ENCODE measurements at regions not wholly inside any gene's neighbourhood (a gene's known extent, or its start where the extent isn't known, plus 50 kb on each side); places are given as distances from the start of the nearest gene placed in this dataset.
"Not testable (repeated sequence)": the region's sequence is repeated elsewhere in the genome, so short reads cannot be mapped to it uniquely, and the experiment has no call there.

DNA sequence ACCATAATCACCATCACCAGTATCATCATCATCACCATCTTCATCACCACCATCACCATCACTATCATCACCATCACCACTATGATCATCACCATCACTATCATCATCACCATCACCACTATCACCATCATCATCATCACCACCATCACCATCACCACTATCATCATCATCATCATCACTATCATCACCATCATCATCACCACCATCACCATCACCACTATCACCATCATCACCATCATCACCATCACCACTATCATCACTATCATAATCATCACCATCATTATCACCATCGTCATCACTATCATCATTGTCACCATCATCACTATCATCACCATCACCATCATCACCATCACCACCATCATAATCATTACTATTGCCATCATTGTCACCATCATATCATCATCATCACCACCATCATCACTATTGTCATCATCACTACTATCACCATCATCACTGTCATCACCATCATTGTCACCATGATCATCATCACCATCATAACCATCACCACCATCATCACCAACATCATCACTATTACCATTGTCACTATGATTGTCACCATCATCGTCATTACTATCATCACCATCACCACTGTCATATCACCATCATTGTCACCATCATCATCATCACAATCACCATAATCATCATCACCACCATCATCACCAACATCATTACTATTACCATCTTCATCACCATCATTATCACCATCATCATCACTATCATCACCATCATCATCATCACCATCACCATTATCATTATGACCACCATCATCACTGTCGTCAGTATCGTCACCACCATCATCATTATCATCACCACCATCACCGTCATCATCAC lies 154.7 kb downstream of the ACTR3B start:
- ChIA-PET POLR2A (ENCODE audit: low non-redundant PET) (no interaction called here), CTCF (no interaction called here)
- Histone ChIP-seq H3K27me3 (replicated peaks; ENCODE audit: insufficient read depth, low read depth, low read length, poor library complexity) (peaks cover 16% of the 10 kb centered on the region), H3K4me1 (ENCODE audit: insufficient read depth, low read length, poor library complexity, severe bottlenecking) (peaks cover 12% of the 10 kb centered on the region), H3K36me3 (ENCODE audit: insufficient read depth, low read length, poor library complexity, severe bottlenecking) (no peaks in the 10 kb centered on the region), H3K27ac (ENCODE audit: low read depth, low read length, poor library complexity, severe bottlenecking) (no peak overlapping the region), H3K9me3 (ENCODE audit: low read depth, low read length, poor library complexity, severe bottlenecking) (no peaks in the 10 kb centered on the region), H3K4me3 (ENCODE audit: low read depth, low read length, poor library complexity, severe bottlenecking) (no peak overlapping the region)
- TF ChIP-seq EZH2 (IDR thresholded peaks at IDR 0.05; ENCODE audit: borderline replicate concordance, low read depth, low read length, poor library complexity, severe bottlenecking): no peak
- TF ChIP-seq, protein P1, sequence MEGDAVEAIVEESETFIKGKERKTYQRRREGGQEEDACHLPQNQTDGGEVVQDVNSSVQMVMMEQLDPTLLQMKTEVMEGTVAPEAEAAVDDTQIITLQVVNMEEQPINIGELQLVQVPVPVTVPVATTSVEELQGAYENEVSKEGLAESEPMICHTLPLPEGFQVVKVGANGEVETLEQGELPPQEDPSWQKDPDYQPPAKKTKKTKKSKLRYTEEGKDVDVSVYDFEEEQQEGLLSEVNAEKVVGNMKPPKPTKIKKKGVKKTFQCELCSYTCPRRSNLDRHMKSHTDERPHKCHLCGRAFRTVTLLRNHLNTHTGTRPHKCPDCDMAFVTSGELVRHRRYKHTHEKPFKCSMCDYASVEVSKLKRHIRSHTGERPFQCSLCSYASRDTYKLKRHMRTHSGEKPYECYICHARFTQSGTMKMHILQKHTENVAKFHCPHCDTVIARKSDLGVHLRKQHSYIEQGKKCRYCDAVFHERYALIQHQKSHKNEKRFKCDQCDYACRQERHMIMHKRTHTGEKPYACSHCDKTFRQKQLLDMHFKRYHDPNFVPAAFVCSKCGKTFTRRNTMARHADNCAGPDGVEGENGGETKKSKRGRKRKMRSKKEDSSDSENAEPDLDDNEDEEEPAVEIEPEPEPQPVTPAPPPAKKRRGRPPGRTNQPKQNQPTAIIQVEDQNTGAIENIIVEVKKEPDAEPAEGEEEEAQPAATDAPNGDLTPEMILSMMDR (conservative IDR thresholded peaks at IDR 0.05; ENCODE audit: low read depth, low read length): no peak
- no TSS peak for BruUV-seq (replicated peaks)
- DNase-seq (ENCODE audit: low spot score): no peak
- intact Hi-C loops (cut with micrococcal nuclease; ENCODE audit: unreplicated experiment): no loop called here

DNA sequence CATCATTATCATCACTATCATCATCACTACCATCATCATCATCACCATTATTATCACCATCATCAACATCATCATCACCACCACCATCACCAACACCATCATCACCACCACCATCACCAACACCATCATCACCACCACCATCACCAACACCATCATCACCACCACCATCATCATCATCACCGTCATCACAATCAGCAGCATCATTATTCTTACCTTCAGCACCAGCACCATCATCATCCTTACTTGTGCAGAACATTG lies 155.2 kb downstream of the ACTR3B start:
- intact Hi-C loops (cut with micrococcal nuclease; ENCODE audit: unreplicated experiment); BruUV-seq (replicated peaks); DNase-seq (ENCODE audit: low spot score); H3K36me3 ChIP-seq (ENCODE audit: insufficient read depth, low read length, poor library complexity, severe bottlenecking); H3K9me3 ChIP-seq (ENCODE audit: low read depth, low read length, poor library complexity, severe bottlenecking); CTCF ChIA-PET; H3K27ac ChIP-seq (ENCODE audit: low read depth, low read length, poor library complexity, severe bottlenecking); POLR2A ChIA-PET (ENCODE audit: low non-redundant PET); H3K4me3 ChIP-seq (ENCODE audit: low read depth, low read length, poor library complexity, severe bottlenecking): not testable (repeated sequence)
- H3K27me3 ChIP-seq (replicated peaks; ENCODE audit: insufficient read depth, low read depth, low read length, poor library complexity): peaks cover 16% of the 10 kb centered on the region
- H3K4me1 ChIP-seq (ENCODE audit: insufficient read depth, low read length, poor library complexity, severe bottlenecking): peaks cover 12% of the 10 kb centered on the region

DNA sequence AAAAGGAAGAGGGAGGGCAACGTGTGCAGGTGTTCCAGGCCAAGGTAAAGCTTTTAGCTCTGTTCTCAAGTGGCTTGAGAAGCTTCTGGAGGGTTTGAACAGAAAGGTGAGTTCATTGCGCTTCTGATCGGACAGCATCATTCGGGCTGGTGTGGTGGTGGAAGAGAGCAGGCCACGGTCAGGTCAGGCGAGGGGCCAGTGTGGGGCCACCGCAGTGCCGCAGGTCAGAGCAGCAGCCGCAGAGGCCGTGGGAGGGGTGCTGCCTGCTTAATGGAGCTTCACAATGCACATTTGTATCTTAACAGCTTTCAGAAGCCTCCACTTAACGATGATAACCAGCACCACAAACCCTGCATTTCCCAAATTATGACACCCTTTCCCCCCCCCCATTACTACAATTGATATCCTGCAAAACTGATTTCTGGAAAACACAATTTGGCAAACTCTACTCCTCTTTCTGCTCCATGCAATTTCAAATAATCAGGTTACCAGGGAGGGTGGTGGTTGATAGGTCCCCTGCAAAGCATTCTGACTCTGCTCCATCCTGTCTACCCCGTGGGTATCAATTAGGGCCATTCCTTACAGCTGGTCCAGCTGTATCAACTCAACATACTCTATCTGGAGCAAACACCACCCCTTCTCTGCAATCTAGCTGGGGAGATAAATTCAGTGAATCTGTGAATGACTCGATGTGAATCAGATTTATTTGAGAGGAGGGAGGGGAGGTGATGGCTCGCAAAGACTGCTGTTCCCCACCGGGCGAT lies 162.9 kb downstream of the ACTR3B start:
- Histone ChIP-seq H3K27me3 (replicated peaks; ENCODE audit: insufficient read depth, low read depth, low read length, poor library complexity) (peaks cover 57% of the 10 kb centered on the region), H3K9me3 (ENCODE audit: low read depth, low read length, poor library complexity, severe bottlenecking) (no peaks in the 10 kb centered on the region), H3K36me3 (ENCODE audit: insufficient read depth, low read length, poor library complexity, severe bottlenecking) (no peaks in the 10 kb centered on the region), H3K4me3 (ENCODE audit: low read depth, low read length, poor library complexity, severe bottlenecking) (no peak overlapping the region), H3K27ac (ENCODE audit: low read depth, low read length, poor library complexity, severe bottlenecking) (no peak overlapping the region), H3K4me1 (ENCODE audit: insufficient read depth, low read length, poor library complexity, severe bottlenecking) (no peaks in the 10 kb centered on the region)
- ChIA-PET POLR2A (ENCODE audit: low non-redundant PET) (no interaction called here), CTCF (no interaction called here)
- intact Hi-C loops (cut with micrococcal nuclease; ENCODE audit: unreplicated experiment): no loop called here
- no peak for DNase-seq (ENCODE audit: low spot score)
- TF ChIP-seq, protein P1 (conservative IDR thresholded peaks at IDR 0.05; ENCODE audit: low read depth, low read length): no peak
- no peak for TF ChIP-seq EZH2 (IDR thresholded peaks at IDR 0.05; ENCODE audit: borderline replicate concordance, low read depth, low read length, poor library complexity, severe bottlenecking)
- BruUV-seq (replicated peaks): no TSS peak

All from A673 (cell line).